Endothelial cell of umbilical vein (primary cell): ENCODE measurements at regions not wholly inside any gene's neighbourhood (a gene's known extent, or its start where the extent isn't known, plus 50 kb on each side); places are given as distances from the start of the nearest gene placed in this dataset.

ENCODE experiments used
- BruUV-seq: library from RNA; stranded (reverse); fragments of 400-500 nt; replicated peaks from 2 replicates; lab custom pipeline; 2021; lab: Mats Ljungman, UMichigan
- CTCF ChIA-PET: fragments of 300-600, 350-600 bp; sonication (Branson Sonifier 250); formaldehyde crosslinking; loops from one replicate; lab custom pipeline; 2021; ENCODE audit warnings: antibody characterized with exemption, inconsistent platforms; lab: Charles Lee
- POLR2A ChIA-PET: fragments of 300-600, 350-600 bp; sonication (Branson Sonifier 250); formaldehyde crosslinking; loops from one replicate; lab custom pipeline; 2021; ENCODE audit warnings: antibody characterized with exemption, inconsistent platforms; lab: Charles Lee
- DNase-seq: peaks from one replicate; pipeline ENCODE4 v3.0.0-alpha.2; 2011; ENCODE audit warnings: low read depth, low spot score
- FAIRE-seq: peaks from 2 replicates; lab custom pipeline; 2011; peaks lifted over from hg19 to GRCh38; lab: Jason Lieb, UNC
- H2AFZ ChIP-seq: 2 replicates; pipeline ENCODE4 v1.6.0; 2012; ENCODE audit warnings: low read depth, low read length, control low read depth, inconsistent platforms
- H3K27ac ChIP-seq: 2 replicates; pipeline ENCODE4 v1.5.1; 2011; ENCODE audit warnings: low read depth, mild to moderate bottlenecking, control low read depth, low read length, moderate library complexity; ENCODE audit not compliant: insufficient read depth
- H3K27me3 ChIP-seq, 2 experiments: 2 replicates each; pipeline versions ENCODE4 v1.6.0 to v1.6.1; 2011; ENCODE audit warnings: low read length in 2 of 2, mixed read lengths in 1 of 2; ENCODE audit not compliant: control insufficient read depth in 2 of 2, insufficient read depth in 2 of 2
- H3K36me3 ChIP-seq, 2 experiments: 2 replicates in 1 of 2; 3 replicates in 1 of 2; pipeline ENCODE4 v1.5.1; 2011; ENCODE audit warnings: low read length in 2 of 2, mild to moderate bottlenecking in 1 of 2, moderate library complexity in 1 of 2; ENCODE audit not compliant: control insufficient read depth in 2 of 2, insufficient read depth in 2 of 2; ENCODE audit errors: extremely low read depth in 1 of 2
- H3K4me1 ChIP-seq: 3 replicates; pipeline ENCODE4 v1.5.1; 2011; ENCODE audit warnings: mild to moderate bottlenecking, low read length; ENCODE audit not compliant: control insufficient read depth, insufficient read depth; ENCODE audit errors: extremely low read depth
- H3K4me2 ChIP-seq: 2 replicates; pipeline ENCODE4 v1.6.1; 2011; ENCODE audit warnings: low read length, control low read depth, mixed read lengths; ENCODE audit not compliant: insufficient read depth
- H3K4me3 ChIP-seq, 3 experiments: fragments of 200-600 bp in 1 of 3; sonication (generic), shearing (Covaris generic) in 1 of 3; replicated peaks in 1 of 3; 2 replicates each; pipeline ENCODE4 v1.5.1; 2011 to 2016; ENCODE audit warnings: control low read depth in 3 of 3, low read length in 3 of 3, mild to moderate bottlenecking in 2 of 3, inconsistent platforms in 1 of 3, low read depth in 1 of 3, moderate library complexity in 1 of 3; ENCODE audit not compliant: insufficient read depth in 1 of 3
- H3K79me2 ChIP-seq: 2 replicates; pipeline ENCODE4 v1.6.0; 2012; ENCODE audit warnings: low read length, inconsistent platforms; ENCODE audit not compliant: control insufficient read depth, insufficient read depth
- H3K9ac ChIP-seq: replicated peaks from 2 replicates; pipeline ENCODE3; 2011; ENCODE audit warnings: low read length, control low read depth; ENCODE audit not compliant: insufficient read depth; ENCODE audit errors: extremely low read depth
- H3K9me1 ChIP-seq: replicated peaks from 3 replicates; pipeline ENCODE4 v1.6.0; 2011; ENCODE audit warnings: mild to moderate bottlenecking, low read length; ENCODE audit not compliant: control insufficient read depth, insufficient read depth; ENCODE audit errors: extremely low read depth
- H3K9me3 ChIP-seq: replicated peaks from 2 replicates; pipeline ENCODE4 v1.5.1; 2012; ENCODE audit warnings: low read length, inconsistent platforms; ENCODE audit not compliant: control insufficient read depth, insufficient read depth
- H4K20me1 ChIP-seq: replicated peaks from 2 replicates; pipeline ENCODE3; 2011; ENCODE audit warnings: mild to moderate bottlenecking, low read length; ENCODE audit not compliant: control insufficient read depth, insufficient read depth; ENCODE audit errors: extremely low read depth
- CTCF ChIP-seq, 2 donors: IDR thresholded peaks; 1 replicate in 1 of 2; 2 replicates in 1 of 2; pipeline ENCODE4 v1.5.1; 2011; ENCODE audit warnings: low read length in 2 of 2, mild to moderate bottlenecking in 2 of 2, moderate library complexity in 2 of 2, control low read depth in 1 of 2, inconsistent platforms in 1 of 2, low read depth in 1 of 2; ENCODE audit not compliant: insufficient read depth in 1 of 2; ENCODE audit errors: extremely low read depth in 1 of 2
- EZH2 ChIP-seq: IDR thresholded peaks from 2 replicates; pipeline ENCODE4 v1.6.1; 2012; ENCODE audit warnings: borderline replicate concordance, low read depth, mild to moderate bottlenecking, moderate library complexity, low read length, inconsistent platforms; ENCODE audit not compliant: severe bottlenecking
- FOS ChIP-seq: IDR thresholded peaks from 2 replicates; pipeline ENCODE4 v1.6.1; 2011; ENCODE audit warnings: mild to moderate bottlenecking, low read length, moderate library complexity, borderline replicate concordance; ENCODE audit not compliant: insufficient read depth
- GATA2 ChIP-seq: IDR thresholded peaks from 2 replicates; pipeline ENCODE4 v1.7.0; 2011; ENCODE audit warnings: low read depth, mild to moderate bottlenecking, moderate library complexity, mixed read lengths, low read length; ENCODE audit not compliant: insufficient read length, insufficient read depth
- JUN ChIP-seq: IDR thresholded peaks from 2 replicates; pipeline ENCODE4 v1.6.1; 2011; ENCODE audit warnings: borderline replicate concordance, low read depth; ENCODE audit not compliant: insufficient read length, insufficient read depth
- MAX ChIP-seq: IDR thresholded peaks from 2 replicates; pipeline ENCODE4 v1.6.1; 2011; ENCODE audit not compliant: insufficient read depth, insufficient read length
- MYC ChIP-seq: IDR thresholded peaks from one replicate; pipeline ENCODE4 v1.6.1; 2011; ENCODE audit warnings: mild to moderate bottlenecking, low read depth, low read length
- POLR2A ChIP-seq: IDR thresholded peaks from 2 replicates; pipeline ENCODE4 v1.6.1; 2012; ENCODE audit warnings: low read depth, mild to moderate bottlenecking, control low read depth, low read length
- POLR2AphosphoS5 ChIP-seq: IDR thresholded peaks from 2 replicates; pipeline ENCODE4 v1.6.1; 2012; ENCODE audit warnings: low read depth, mild to moderate bottlenecking, control low read depth, low read length, moderate library complexity; ENCODE audit not compliant: insufficient read depth
- dilution Hi-C: fragments of 300-500 bp; cut with MboI; formaldehyde crosslinking; loops from one replicate; pipeline ENCODE4 v1.15.0; 2019; ENCODE audit warnings: low sequenced_read_pairs; ENCODE audit not compliant: extremely low pct_ligation_motif_present
- intact Hi-C: fragments of 100-400 bp; cut with micrococcal nuclease; formaldehyde crosslinking; loops from one replicate; pipeline ENCODE4 v1.10.0; 2022

GRCh38 chr3:106805625-106806024 lies 571.6 kb upstream of the CCDC54 start:
- no TSS peak for BruUV-seq
- H3K4me1 ChIP-seq: peaks cover 1% of the 10 kb centered on the region
- no peak overlapping the region for H3K27ac ChIP-seq
- no peaks in the 10 kb centered on the region for H4K20me1 ChIP-seq
- no peak overlapping the region for H3K9ac ChIP-seq
- intact Hi-C loops (no loop called here), dilution Hi-C loops (no loop called here)
- TF ChIP-seq MAX: no peak
- TF ChIP-seq CTCF (IDR thresholded peaks at IDR 0.05; ENCODE audit: extremely low read depth in 1 of 2, insufficient read depth in 1 of 2, low read depth in 1 of 2, low read length in 2 of 2): no peak
- no peak for TF ChIP-seq GATA2
- TF ChIP-seq MYC: no peak
- no peak for TF ChIP-seq POLR2A
- no peak for TF ChIP-seq FOS
- no peak for TF ChIP-seq EZH2
- TF ChIP-seq JUN: no peak
- TF ChIP-seq POLR2AphosphoS5: no peak
- no peaks in the 10 kb centered on the region for H3K9me3 ChIP-seq
- no peak overlapping the region for H3K4me2 ChIP-seq
- POLR2A ChIA-PET: no interaction called here
- H3K36me3 ChIP-seq: no peaks in the 10 kb centered on the region
- CTCF ChIA-PET: no interaction called here
- no peaks in the 10 kb centered on the region for H3K79me2 ChIP-seq
- no peak overlapping the region for H2AFZ ChIP-seq
- no peak for FAIRE-seq
- no peak overlapping the region for H3K4me3 ChIP-seq
- DNase-seq: no peak
- no peaks in the 10 kb centered on the region for H3K27me3 ChIP-seq
- no peaks in the 10 kb centered on the region for H3K9me1 ChIP-seq
